ENCODE measurements at regions not wholly inside any gene's neighbourhood (a gene's known extent, or its start where the extent isn't known, plus 50 kb on each side); places are given as distances from the start of the nearest gene placed in this dataset.

GRCh38 chr12:131199221-131199620 is 245.5 kb downstream of the ADGRD1 start:
- TF ChIP-seq SP1 (IDR thresholded peaks at IDR 0.05) (no peak), BHLHE40 (IDR thresholded peaks at IDR 0.05; ENCODE audit: borderline replicate concordance) (no peak), ELF4 (IDR thresholded peaks at IDR 0.05) (no peak), TARDBP (IDR thresholded peaks at IDR 0.05) (no peak), FOXM1 (IDR thresholded peaks at IDR 0.05; ENCODE audit: borderline replicate concordance) (no peak), FOXA1 (IDR thresholded peaks at IDR 0.05) (no peak), NFRKB (IDR thresholded peaks at IDR 0.05) (no peak), PKNOX1 (IDR thresholded peaks at IDR 0.05) (no peak), ZNF384 (IDR thresholded peaks at IDR 0.05) (no peak), LEF1 (IDR thresholded peaks at IDR 0.05; ENCODE audit: borderline replicate concordance) (no peak)
